Keratinocyte (primary cell): ENCODE measurements at regions not wholly inside any gene's neighbourhood (a gene's known extent, or its start where the extent isn't known, plus 50 kb on each side); places are given as distances from the start of the nearest gene placed in this dataset.

Experiments
- DNase-seq: peaks from one replicate; pipeline ENCODE4 v3.0.0-alpha.2; 2011; ENCODE audit warnings: low read depth, missing footprints, low spot score
- FAIRE-seq: peaks from 2 replicates; lab custom pipeline; 2011; peaks lifted over from hg19 to GRCh38; lab: Jason Lieb, UNC
- H2AFZ ChIP-seq: 2 replicates; pipeline ENCODE4 v1.6.0; 2012; ENCODE audit warnings: low read length, control low read depth, inconsistent platforms; ENCODE audit not compliant: control insufficient read depth
- H3K27ac ChIP-seq: 2 replicates; pipeline ENCODE4 v1.5.1; 2011; ENCODE audit warnings: low read length; ENCODE audit not compliant: control insufficient read depth, insufficient read depth
- H3K27me3 ChIP-seq: 3 replicates; pipeline ENCODE4 v1.6.0; 2011; ENCODE audit warnings: low read length; ENCODE audit not compliant: control insufficient read depth, insufficient read depth; ENCODE audit errors: extremely low read depth
- H3K36me3 ChIP-seq, 2 experiments: 2 replicates in 1 of 2; 3 replicates in 1 of 2; pipeline ENCODE4 v1.5.1; 2011; ENCODE audit warnings: low read length in 2 of 2, mild to moderate bottlenecking in 1 of 2; ENCODE audit not compliant: control insufficient read depth in 2 of 2, insufficient read depth in 2 of 2; ENCODE audit errors: extremely low read depth in 1 of 2
- H3K4me1 ChIP-seq: 3 replicates; pipeline ENCODE4 v1.5.1; 2011; ENCODE audit warnings: low read length; ENCODE audit not compliant: control insufficient read depth, insufficient read depth; ENCODE audit errors: extremely low read depth
- H3K4me2 ChIP-seq: 3 replicates; pipeline ENCODE4 v1.6.0; 2011; ENCODE audit warnings: low read depth, low read length; ENCODE audit not compliant: control insufficient read depth, insufficient read depth; ENCODE audit errors: extremely low read depth
- H3K4me3 ChIP-seq, 3 experiments: fragments of 200-600 bp in 1 of 3; sonication (generic) in 1 of 3; 2 replicates in 2 of 3; 3 replicates in 1 of 3; pipeline ENCODE4 v1.5.1; 2011 to 2016; ENCODE audit warnings: low read length in 3 of 3, mild to moderate bottlenecking in 3 of 3, control low read depth in 2 of 3, inconsistent platforms in 1 of 3, low read depth in 1 of 3, mixed read lengths in 1 of 3, mixed run types in 1 of 3, moderate library complexity in 1 of 3; ENCODE audit not compliant: control insufficient read depth in 2 of 3, insufficient read depth in 2 of 3; ENCODE audit errors: extremely low read depth in 1 of 3
- H3K79me2 ChIP-seq: 2 replicates; pipeline ENCODE4 v1.6.0; 2012; ENCODE audit warnings: low read length; ENCODE audit not compliant: control insufficient read depth, insufficient read depth
- H3K9ac ChIP-seq: 3 replicates; pipeline ENCODE4 v1.6.0; 2011; ENCODE audit warnings: low read length; ENCODE audit not compliant: control insufficient read depth, insufficient read depth; ENCODE audit errors: extremely low read depth
- H3K9me1 ChIP-seq: 3 replicates; pipeline ENCODE4 v1.6.0; 2011; ENCODE audit warnings: low read length; ENCODE audit not compliant: control insufficient read depth, insufficient read depth; ENCODE audit errors: extremely low read depth
- H3K9me3 ChIP-seq: 2 replicates; pipeline ENCODE4 v1.5.1; 2012; ENCODE audit warnings: low read depth, low read length; ENCODE audit not compliant: control insufficient read depth
- H4K20me1 ChIP-seq: 3 replicates; pipeline ENCODE4 v1.6.0; 2011; ENCODE audit warnings: low read length; ENCODE audit not compliant: control insufficient read depth, insufficient read depth; ENCODE audit errors: extremely low read depth
- EZH2 ChIP-seq: IDR thresholded peaks from one replicate; pipeline ENCODE4 v1.6.1; 2012; ENCODE audit warnings: inconsistent platforms, mild to moderate bottlenecking, low read length, moderate library complexity
- dilution Hi-C: fragments of 300-500 bp; cut with MboI; formaldehyde crosslinking; loops from one replicate; pipeline ENCODE4 v1.7.0; 2020; ENCODE audit warnings: low sequenced_read_pairs; ENCODE audit not compliant: extremely low pct_ligation_motif_present
- TF ChIP-seq, protein P1 (sequence below), 3 experiments: IDR thresholded peaks in 1 of 3; conservative IDR thresholded peaks in 1 of 3; optimal IDR thresholded peaks in 1 of 3; 2 replicates in 2 of 3; 3 replicates in 1 of 3; pipeline versions ENCODE3 to v1.5.1; 2011; ENCODE audit warnings: low read length in 3 of 3, mild to moderate bottlenecking in 3 of 3, moderate library complexity in 2 of 3, control low read depth in 1 of 3, inconsistent platforms in 1 of 3; ENCODE audit not compliant: insufficient read depth in 2 of 3; ENCODE audit errors: extremely low read depth in 1 of 3

- Histone ChIP-seq H3K9me1 (no peaks in the 10 kb centered on the region), H3K36me3 (no peaks in the 10 kb centered on the region), H4K20me1 (no peaks in the 10 kb centered on the region), H3K4me1 (no peaks in the 10 kb centered on the region), H3K9ac (no peak overlapping the region), H2AFZ (no peak overlapping the region), H3K79me2 (no peaks in the 10 kb centered on the region), H3K4me3 (no peak overlapping the region), H3K27me3 (no peaks in the 10 kb centered on the region), H3K9me3 (no peaks in the 10 kb centered on the region), H3K27ac (no peak overlapping the region), H3K4me2 (no peak overlapping the region)
- FAIRE-seq (no peak), DNase-seq (no peak)
- no peak for TF ChIP-seq EZH2
- TF ChIP-seq, protein P1, sequence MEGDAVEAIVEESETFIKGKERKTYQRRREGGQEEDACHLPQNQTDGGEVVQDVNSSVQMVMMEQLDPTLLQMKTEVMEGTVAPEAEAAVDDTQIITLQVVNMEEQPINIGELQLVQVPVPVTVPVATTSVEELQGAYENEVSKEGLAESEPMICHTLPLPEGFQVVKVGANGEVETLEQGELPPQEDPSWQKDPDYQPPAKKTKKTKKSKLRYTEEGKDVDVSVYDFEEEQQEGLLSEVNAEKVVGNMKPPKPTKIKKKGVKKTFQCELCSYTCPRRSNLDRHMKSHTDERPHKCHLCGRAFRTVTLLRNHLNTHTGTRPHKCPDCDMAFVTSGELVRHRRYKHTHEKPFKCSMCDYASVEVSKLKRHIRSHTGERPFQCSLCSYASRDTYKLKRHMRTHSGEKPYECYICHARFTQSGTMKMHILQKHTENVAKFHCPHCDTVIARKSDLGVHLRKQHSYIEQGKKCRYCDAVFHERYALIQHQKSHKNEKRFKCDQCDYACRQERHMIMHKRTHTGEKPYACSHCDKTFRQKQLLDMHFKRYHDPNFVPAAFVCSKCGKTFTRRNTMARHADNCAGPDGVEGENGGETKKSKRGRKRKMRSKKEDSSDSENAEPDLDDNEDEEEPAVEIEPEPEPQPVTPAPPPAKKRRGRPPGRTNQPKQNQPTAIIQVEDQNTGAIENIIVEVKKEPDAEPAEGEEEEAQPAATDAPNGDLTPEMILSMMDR (optimal IDR thresholded peaks at IDR 0.05 in 1 of 3, IDR thresholded peaks at IDR 0.05 in 1 of 3, conservative IDR thresholded peaks at IDR 0.05 in 1 of 3; ENCODE audit: extremely low read depth in 1 of 3, insufficient read depth in 2 of 3, low read length in 3 of 3): no peak
- dilution Hi-C loops: no loop called here
Measured at GRCh38 chr4:114211556-114211955, 232.1 kb upstream of the ARSJ start.

GRCh38 chr4:114217150-114217817, 237.8 kb upstream of the ARSJ start:
- H3K4me1 ChIP-seq: no peaks in the 10 kb centered on the region

More at GRCh38 chr4:114217150-114217817, 237.8 kb upstream of the ARSJ start:
- H4K20me1 ChIP-seq: no peaks in the 10 kb centered on the region
- no peaks in the 10 kb centered on the region for H3K79me2 ChIP-seq
- no peak overlapping the region for H3K27ac ChIP-seq
- no peak overlapping the region for H3K9ac ChIP-seq
- no peak for DNase-seq
- H3K9me1 ChIP-seq: no peaks in the 10 kb centered on the region
- no peak overlapping the region for H2AFZ ChIP-seq
- no peaks in the 10 kb centered on the region for H3K36me3 ChIP-seq
- H3K4me2 ChIP-seq: no peak overlapping the region
- TF ChIP-seq, protein P1 (optimal IDR thresholded peaks at IDR 0.05 in 1 of 3, IDR thresholded peaks at IDR 0.05 in 1 of 3, conservative IDR thresholded peaks at IDR 0.05 in 1 of 3; ENCODE audit: extremely low read depth in 1 of 3, insufficient read depth in 2 of 3, low read length in 3 of 3): no peak
- no peak for TF ChIP-seq EZH2
- H3K27me3 ChIP-seq: no peaks in the 10 kb centered on the region
- dilution Hi-C loops: no loop called here
- no peak for FAIRE-seq
- no peak overlapping the region for H3K4me3 ChIP-seq
- H3K9me3 ChIP-seq: no peaks in the 10 kb centered on the region
